ENCODE measurements at regions not wholly inside any gene's neighbourhood (a gene's known extent, or its start where the extent isn't known, plus 50 kb on each side); places are given as distances from the start of the nearest gene placed in this dataset.
A peak's percentile ranks its signal among the peaks of the same experiment; 100 is the strongest.
"Not testable (repeated sequence)": the region's sequence is repeated elsewhere in the genome, so short reads cannot be mapped to it uniquely, and the experiment has no call there.

GRCh38 chr1:241447031-241447644 is 72.4 kb downstream of the FH start:
- no peak for DNase-seq
- intact Hi-C loops (cut with DNase I) = no loop called here

DNA sequence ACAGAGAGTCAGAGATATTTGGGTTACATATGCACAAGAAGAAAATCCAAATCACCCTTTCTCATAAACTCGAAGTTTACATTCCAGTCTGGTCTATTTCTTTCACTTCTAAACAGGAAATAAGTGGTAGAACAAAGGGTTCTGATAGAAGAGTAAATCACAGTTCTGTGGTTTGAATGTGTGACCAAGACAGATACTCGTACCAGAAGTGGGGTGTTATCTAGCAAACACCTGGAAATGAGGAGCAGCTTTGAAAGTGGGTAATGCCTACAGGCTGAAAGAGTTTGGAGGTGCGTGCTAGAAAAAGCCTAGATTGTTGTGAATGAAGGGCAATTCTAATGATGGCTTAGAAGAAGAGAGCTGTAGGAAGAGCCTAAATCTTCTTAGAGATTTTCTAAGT is 74.7 kb downstream of the FH start:
- intact Hi-C loops (cut with DNase I) = no loop called here
- no peak for DNase-seq

- no peak for DNase-seq
- intact Hi-C loops (cut with DNase I) = no loop called here
Observed at GRCh38 chr1:241443561-241443960, 76.0 kb downstream of the FH start.

DNA sequence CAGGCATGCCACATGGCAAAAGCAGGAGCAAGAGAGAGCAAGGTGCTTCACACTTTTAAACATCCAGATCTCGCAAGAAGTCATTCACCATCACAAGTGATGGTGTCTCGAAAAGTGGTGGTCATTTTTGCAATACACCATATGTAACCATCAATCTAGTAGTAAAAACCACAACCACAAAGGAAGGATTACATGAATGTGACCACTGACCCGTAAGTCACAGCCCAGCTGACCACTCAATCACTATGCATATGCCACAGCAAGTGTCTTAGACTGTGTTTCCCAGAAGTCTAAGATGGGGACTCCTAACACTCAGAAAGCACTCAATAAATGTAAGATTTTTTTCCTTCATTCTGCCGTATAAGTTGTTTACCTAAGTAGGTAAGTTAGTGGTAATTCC is 76.9 kb downstream of the FH start:
- no peak for DNase-seq
- intact Hi-C loops (cut with DNase I) = no loop called here

DNA sequence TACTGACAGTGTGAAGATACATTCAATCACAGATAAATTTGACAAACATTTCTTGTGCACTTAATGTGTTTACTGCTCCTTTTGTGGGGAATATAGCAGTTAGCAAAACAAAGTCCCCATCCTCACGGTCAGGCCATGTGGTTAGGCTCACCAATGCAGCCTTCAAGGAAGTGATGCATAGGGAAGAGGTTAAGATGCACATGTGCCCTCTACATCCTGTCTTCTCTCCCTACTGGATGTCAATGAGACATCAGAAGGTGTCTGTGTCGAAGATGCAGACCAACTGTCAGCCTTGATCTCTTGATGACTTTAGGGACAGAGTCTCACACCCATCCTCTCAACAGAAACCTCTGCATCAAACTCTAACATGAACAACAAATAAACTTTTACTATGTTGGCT is 78.7 kb downstream of the FH start:
- DNase-seq = no peak
- intact Hi-C loops (cut with DNase I) = no loop called here

DNA sequence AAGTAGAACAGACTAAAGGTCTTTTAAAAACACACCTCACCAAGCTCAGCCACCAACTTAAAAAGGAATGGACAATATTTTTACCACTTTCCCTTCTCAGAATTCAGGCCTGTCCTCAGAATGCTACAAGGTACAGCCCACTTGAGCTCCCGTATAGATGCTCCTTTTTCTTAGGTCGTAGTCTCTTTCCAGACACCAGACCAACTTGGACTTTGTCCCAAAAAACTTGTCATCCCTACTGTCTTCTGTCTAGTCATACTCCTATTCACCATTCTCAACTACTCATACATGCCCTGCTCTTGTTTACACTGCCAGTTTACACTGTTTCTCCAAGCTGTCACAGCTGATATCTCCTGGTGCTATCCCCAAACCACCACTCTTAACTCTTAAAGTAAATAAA is 80.9 kb downstream of the FH start:
- intact Hi-C loops (cut with DNase I); DNase-seq: not testable (repeated sequence)

DNA sequence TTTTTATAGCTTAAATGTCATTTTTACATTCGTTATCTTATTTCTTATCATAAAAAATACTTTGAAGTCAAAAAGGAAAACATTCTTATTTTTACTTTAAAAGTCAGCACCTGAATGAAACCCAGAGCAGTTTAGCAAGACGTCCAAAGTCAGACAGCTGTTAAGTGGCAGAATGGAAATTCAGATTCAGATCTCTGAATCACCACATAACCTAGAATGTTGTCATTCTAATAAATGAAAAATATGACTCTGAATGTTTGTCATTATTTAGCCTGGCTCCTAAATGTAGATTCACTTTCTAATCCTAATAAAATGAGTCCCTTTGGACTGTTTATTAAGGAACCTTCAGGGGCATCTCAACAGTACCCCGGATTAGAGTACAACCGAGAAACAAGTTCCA is 75.2 kb upstream of the RGS7 start:
- intact Hi-C loops (cut with DNase I) = no loop called here
- DNase-seq = no peak

GRCh38 chr1:241425091-241425490 is 68.1 kb upstream of the RGS7 start:
- intact Hi-C loops (cut with DNase I); DNase-seq: not testable (repeated sequence)

GRCh38 chr1:241424480-241424971 is 67.5 kb upstream of the RGS7 start:
- DNase-seq = peak in 4 of 10 donors; percentile 8 to 80 (median 72)
- intact Hi-C loops (cut with DNase I) = no loop called here

GRCh38 chr1:241423541-241424479 is 66.8 kb upstream of the RGS7 start:
- intact Hi-C loops (cut with DNase I) = no loop called here
- DNase-seq = peak; percentile 19 to 95 (median 68)

DNA sequence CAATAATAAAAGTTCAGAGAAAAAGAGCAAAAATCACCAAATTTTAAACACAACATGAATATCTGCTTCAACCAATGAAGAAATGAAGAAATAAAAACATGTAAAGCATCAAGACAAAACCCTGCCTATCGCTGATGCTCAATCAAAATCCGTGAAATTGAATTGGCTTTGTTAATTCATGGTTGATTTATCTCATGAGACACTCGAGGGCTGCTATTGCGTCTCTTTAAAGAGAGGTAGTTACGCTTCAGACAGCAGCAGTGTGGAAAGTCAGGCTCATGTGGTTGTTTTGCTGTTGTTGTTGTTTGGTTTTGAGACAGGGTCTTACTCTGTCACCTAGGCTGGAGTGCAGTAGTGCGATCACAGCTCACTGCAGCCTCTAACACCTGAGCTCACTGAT is 65.5 kb upstream of the RGS7 start:
- no peak for DNase-seq
- intact Hi-C loops (cut with DNase I) = no loop called here

- intact Hi-C loops (cut with DNase I) = no loop called here
- DNase-seq = no peak
Observed at GRCh38 chr1:241419986-241420385, 63.0 kb upstream of the RGS7 start.

GRCh38 chr1:241417258-241417657 is 60.3 kb upstream of the RGS7 start:
- intact Hi-C loops (cut with DNase I) = no loop called here

DNA sequence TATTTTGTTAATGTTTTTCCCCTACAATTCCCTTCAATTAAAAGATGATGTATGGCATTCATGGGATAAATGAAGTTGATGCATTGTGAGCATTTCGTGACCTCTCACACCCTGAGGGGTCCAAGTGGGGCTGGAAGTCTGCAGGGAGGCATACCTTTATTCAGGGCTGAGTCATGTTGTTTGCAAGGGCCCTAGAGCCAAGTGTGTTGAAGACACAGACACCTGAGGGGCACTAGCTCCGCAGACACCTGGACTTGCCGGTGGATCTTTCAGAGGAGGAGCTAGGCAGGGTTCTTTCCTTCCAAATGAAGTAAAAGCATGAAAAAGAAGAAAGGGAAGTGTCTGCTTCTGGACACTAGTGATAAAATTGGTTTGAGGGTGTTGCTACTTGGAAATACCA is 57.0 kb upstream of the RGS7 start:
- intact Hi-C loops (cut with DNase I) = no loop called here
- DNase-seq = peak in 1 of 10 donors; percentile 62

More at GRCh38 chr1:241417258-241417657, 60.3 kb upstream of the RGS7 start:
- DNase-seq = no peak

DNA sequence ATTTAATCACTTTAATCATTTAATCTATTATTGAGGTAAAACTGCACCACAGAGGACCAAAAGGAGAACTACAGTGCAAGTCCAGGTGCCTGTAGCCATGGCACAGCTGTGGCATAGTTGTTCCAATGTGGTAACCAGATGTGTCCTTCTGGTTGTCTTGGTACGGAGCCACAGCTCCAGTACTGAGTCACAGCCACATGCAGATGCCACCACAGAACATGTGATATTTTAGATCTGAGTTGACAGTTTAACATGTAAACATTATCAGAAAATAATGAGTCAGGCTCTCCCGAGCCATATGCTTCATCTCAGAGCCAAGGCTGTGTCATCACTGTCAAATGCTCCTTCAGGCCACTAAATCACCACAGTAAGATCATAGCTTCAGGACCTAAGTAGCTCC is 56.4 kb upstream of the RGS7 start:
- no peak for DNase-seq
- intact Hi-C loops (cut with DNase I) = no loop called here

DNA sequence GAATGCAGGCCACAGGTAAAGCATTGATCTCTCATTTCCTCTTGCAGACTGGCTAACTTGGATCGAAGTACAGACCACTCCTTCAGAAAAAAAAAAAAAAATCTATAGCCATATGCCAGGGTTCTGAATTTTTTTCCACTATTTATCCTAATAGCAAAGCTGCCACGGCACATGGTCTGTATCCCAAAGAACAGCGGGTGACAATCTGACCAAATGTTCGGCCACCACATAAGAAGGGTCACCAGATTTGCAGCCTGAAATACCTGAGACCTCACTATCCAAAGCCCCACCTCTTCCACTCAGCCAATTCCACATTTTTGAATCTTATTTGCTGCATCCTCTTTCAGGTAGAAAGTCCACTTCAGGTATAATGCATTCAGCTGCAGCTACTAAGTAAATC is 55.6 kb upstream of the RGS7 start:
- intact Hi-C loops (cut with DNase I) = no loop called here
- DNase-seq = no peak

- intact Hi-C loops (cut with DNase I) = no loop called here
- DNase-seq = no peak
Observed at GRCh38 chr1:241411776-241412338, 54.9 kb upstream of the RGS7 start.

- no peak for DNase-seq
- intact Hi-C loops (cut with DNase I) = no loop called here
Observed at GRCh38 chr1:241411056-241411775, 54.2 kb upstream of the RGS7 start.

GRCh38 chr1:241408170-241408569 is 51.2 kb upstream of the RGS7 start:
- intact Hi-C loops (cut with DNase I) = no loop called here

More at GRCh38 chr1:241408170-241408569, 51.2 kb upstream of the RGS7 start:
- no peak for DNase-seq
